ENCODE measurements at regions not wholly inside any gene's neighbourhood (a gene's known extent, or its start where the extent isn't known, plus 50 kb on each side); places are given as distances from the start of the nearest gene placed in this dataset.
"Not testable (repeated sequence)": the region's sequence is repeated elsewhere in the genome, so short reads cannot be mapped to it uniquely, and the experiment has no call there.

GRCh38 chr10:2921956-2922680 is 145.2 kb upstream of the PFKP start:
- no peak for DNase-seq (ENCODE audit: low read depth in 2 of 2)

- no peak for DNase-seq (ENCODE audit: low read depth in 2 of 2)
These were observed 146.7 kb upstream of the PFKP start for GRCh38 chr10:2920637-2921036.

GRCh38 chr10:2920168-2920567 is 147.2 kb upstream of the PFKP start:
- no peak for DNase-seq (ENCODE audit: low read depth in 2 of 2)

- DNase-seq (ENCODE audit: low read depth in 2 of 2): no peak
These were observed 148.3 kb upstream of the PFKP start for GRCh38 chr10:2919016-2919415.

- DNase-seq (ENCODE audit: low read depth in 2 of 2): no peak
These were observed 148.9 kb upstream of the PFKP start for GRCh38 chr10:2918489-2918888.

GRCh38 chr10:2917926-2918325 is 149.4 kb upstream of the PFKP start:
- DNase-seq (ENCODE audit: low read depth in 2 of 2): no peak

- no peak for DNase-seq (ENCODE audit: low read depth in 2 of 2)
These were observed 151.9 kb upstream of the PFKP start for GRCh38 chr10:2915412-2915811.

- no peak for DNase-seq (ENCODE audit: low read depth in 2 of 2)
These were observed 152.6 kb upstream of the PFKP start for GRCh38 chr10:2914741-2915140.

GRCh38 chr10:2913474-2913873 is 153.9 kb upstream of the PFKP start:
- no peak for DNase-seq (ENCODE audit: low read depth in 2 of 2)

- no peak for DNase-seq (ENCODE audit: low read depth in 2 of 2)
These were observed 156.7 kb upstream of the PFKP start for GRCh38 chr10:2910656-2911055.

GRCh38 chr10:2909921-2910320 is 157.4 kb upstream of the PFKP start:
- DNase-seq (ENCODE audit: low read depth in 2 of 2): no peak

- DNase-seq (ENCODE audit: low read depth in 2 of 2): no peak
These were observed 158.3 kb upstream of the PFKP start for GRCh38 chr10:2908851-2909630.

GRCh38 chr10:2906974-2907373 is 160.4 kb upstream of the PFKP start:
- DNase-seq (ENCODE audit: low read depth in 2 of 2): no peak

GRCh38 chr10:2905851-2906250 is 161.5 kb upstream of the PFKP start:
- DNase-seq (ENCODE audit: low read depth in 2 of 2): no peak

GRCh38 chr10:2900530-2900929 is 166.8 kb upstream of the PFKP start:
- DNase-seq (ENCODE audit: low read depth in 2 of 2): no peak

- DNase-seq (ENCODE audit: low read depth in 2 of 2): no peak
These were observed 167.9 kb upstream of the PFKP start for GRCh38 chr10:2899246-2899951.

GRCh38 chr10:2898509-2898860 is 168.9 kb upstream of the PFKP start:
- no peak for DNase-seq (ENCODE audit: low read depth in 2 of 2)

GRCh38 chr10:2897619-2898508 is 169.5 kb upstream of the PFKP start:
- no peak for DNase-seq (ENCODE audit: low read depth in 2 of 2)

- DNase-seq (ENCODE audit: low read depth in 2 of 2): not testable (repeated sequence)
These were observed 171.0 kb upstream of the PFKP start for GRCh38 chr10:2896334-2896733.

- no peak for DNase-seq (ENCODE audit: low read depth in 2 of 2)
These were observed 171.7 kb upstream of the PFKP start for GRCh38 chr10:2895594-2896196.

- DNase-seq (ENCODE audit: low read depth in 2 of 2): no peak
These were observed 173.4 kb upstream of the PFKP start for GRCh38 chr10:2893991-2894390.
